ENCODE measurements at regions not wholly inside any gene's neighbourhood (a gene's known extent, or its start where the extent isn't known, plus 50 kb on each side); places are given as distances from the start of the nearest gene placed in this dataset.
A peak's percentile ranks its signal among the peaks of the same experiment; 100 is the strongest.
"Not testable (repeated sequence)": the region's sequence is repeated elsewhere in the genome, so short reads cannot be mapped to it uniquely, and the experiment has no call there.

DNA sequence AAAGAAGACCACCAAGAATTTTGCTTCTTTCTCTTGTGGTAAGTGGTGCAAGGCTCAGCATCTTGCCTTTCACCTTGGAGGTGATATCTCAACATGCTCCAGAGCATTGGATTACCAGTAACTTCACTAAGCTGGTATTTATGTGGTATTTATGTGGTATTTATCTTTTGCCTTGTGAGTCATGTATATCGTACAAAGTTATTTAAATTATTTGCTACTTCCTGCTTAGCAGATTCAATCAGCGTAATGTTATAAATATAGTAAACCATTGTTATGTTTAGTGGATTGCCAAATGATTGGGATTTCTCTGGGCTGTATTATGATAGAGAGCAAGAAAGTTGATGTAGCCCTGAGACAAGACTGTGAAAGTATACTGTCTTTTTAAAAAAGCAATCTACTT is 366.4 kb downstream of the IPO8 start:
- DNase-seq, result peak; percentile 81

DNA sequence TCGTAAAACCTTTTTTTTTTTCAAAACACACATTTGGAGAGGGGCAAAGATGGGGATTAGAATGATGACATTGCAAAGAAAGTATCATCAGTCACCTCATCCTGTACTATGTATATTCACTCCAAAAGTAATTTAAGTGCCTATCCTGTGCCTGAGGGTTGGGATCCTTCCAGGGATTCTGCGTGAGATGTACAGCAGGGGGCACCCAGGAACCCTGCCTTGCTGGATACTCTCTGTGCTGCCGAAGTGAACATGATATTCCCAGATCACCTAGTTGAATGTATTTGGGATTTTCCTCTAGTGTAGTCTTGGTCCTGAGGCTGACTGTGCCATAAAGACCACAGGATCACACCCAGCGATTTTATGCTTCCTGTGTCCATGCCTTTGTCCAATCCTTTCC is 372.7 kb downstream of the IPO8 start:
- DNase-seq, result no peak

DNA sequence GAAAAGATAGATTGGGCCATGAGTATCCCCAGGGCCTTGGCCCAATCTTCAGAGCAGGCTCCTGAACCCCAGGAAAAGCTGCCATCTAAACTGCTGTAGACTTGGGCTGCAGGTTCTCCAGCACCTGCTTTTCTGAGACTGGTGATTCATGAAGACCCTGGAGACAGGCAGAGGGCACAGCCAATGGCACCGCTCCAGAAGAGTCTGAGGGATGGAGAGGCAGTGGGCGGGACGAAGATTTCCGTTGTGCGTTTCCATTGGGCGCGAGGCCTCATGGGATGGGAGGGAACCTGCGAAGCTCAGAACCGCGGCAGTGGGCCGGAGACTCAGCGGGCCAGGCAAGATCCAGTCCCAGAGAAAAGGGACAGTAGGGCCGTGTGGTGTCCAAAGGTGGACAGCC is 375.1 kb downstream of the IPO8 start:
- no peak for DNase-seq

DNA sequence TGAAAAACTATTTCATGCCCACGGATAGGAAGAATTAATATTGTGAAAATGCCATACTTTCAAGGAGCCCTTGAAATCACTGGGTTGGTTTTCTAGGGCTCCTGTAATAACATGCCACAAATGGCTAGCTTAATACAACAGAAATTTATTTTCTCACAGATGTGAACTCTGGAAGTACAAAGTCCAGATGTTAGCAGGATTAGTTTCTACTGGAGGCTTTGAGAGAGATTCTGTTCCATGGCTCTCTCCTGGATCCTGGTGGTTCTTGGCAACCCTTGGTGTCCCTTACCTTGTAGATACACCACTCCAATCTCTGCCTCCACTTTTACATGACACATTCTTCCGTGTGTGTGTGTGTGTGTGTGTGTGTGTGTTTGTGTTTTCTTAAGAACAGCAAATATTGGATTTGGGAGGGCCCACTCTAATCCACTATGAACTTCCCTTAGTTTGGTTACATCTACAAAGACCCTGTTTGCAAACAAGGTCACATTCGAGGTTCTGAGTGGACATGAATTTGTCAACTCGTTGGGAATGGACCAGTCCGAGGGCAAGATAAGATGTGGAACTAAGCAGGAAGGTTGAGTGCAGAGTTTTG is 381.1 kb downstream of the IPO8 start:
- no peak for DNase-seq

DNA sequence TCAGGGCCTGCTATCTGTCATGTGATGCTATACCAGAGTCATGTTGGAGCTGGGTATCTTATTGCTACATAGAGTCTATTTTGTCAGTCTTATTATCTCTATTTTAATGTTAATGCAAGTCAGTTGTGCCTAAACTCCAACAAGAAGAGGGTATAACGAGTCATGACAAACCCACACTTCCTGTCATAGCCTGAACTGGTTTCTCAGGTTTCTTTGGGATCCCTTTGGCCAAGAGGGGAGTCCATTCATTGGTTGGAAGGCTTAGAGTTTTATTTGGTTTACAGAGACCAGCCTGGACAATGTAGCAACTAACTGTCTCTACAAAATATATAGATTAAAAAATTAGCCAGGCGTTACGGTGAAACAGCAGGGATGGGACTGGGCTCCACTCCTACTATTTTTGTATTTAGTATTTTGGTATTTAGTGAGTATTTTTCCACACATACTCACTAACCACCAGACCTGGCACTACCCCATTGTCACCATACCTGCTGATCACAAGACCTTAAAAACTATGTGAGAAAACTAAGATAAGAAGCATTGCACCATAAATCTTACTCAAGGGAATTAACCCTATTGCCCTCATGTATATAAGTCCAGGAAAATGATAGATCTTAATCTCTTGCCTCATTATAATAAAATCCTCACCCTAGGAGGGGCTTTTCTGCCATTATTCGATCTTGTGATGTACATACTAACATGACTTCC is 387.5 kb downstream of the IPO8 start:
- DNase-seq, result no peak

DNA sequence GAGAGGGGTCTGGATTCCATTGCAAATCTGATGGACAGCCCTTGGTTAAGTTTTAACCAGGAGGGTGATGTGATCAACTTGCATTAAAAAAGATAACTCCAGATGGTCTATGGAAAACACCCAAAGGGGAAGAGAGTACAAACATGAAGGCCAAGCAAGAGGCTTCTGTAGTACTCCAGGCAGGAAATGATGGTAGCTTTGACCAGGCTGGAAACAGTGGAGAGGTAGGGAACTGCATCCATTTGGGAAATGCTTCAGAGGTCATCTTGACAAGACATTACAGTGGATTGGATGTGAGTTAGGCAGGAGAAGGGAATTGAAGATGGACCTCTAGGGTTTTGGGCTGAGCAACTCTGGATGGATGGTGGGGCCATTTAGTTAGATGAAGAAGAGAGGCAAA is 391.1 kb downstream of the IPO8 start:
- no peak for DNase-seq

DNA sequence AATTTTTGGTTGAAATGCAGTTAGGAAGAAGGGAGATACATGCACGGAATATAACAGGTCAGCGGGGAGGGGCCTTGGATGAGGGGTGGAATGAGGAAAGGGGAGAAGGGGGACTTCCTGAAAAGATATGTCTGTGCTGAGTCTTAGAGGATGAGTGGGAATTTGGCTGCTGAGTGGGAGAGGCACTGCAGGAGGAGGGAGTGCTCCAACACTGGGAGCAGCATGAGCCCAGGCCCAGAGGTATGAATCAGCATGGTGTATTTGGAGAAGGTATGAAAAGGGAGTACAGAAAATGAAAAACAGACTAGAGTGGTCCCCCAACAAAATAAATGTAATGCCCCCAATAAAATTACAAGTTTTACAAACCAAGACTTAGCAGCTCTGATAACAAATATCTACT is 394.4 kb downstream of the IPO8 start:
- DNase-seq, result no peak

DNA sequence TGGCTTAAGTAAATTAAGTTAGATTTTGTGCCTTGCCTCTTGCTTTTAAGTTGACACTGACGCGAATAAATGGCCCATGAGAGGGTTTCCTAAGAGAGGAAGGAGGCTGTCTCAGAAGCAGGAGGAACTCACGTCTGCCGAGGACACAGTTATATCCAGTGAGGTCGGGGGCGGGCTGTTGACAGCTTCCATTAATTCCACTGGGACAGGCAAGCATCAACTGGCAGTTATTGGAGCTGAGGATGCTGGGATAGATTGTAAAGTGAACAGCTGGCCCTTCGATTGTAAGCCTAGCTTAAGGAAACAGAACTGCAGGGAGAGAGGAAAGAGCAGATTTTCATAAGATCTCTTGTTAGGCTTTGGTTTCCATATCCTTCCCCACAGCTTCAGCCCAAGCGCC is 399.2 kb downstream of the IPO8 start:
- no peak for DNase-seq

DNA sequence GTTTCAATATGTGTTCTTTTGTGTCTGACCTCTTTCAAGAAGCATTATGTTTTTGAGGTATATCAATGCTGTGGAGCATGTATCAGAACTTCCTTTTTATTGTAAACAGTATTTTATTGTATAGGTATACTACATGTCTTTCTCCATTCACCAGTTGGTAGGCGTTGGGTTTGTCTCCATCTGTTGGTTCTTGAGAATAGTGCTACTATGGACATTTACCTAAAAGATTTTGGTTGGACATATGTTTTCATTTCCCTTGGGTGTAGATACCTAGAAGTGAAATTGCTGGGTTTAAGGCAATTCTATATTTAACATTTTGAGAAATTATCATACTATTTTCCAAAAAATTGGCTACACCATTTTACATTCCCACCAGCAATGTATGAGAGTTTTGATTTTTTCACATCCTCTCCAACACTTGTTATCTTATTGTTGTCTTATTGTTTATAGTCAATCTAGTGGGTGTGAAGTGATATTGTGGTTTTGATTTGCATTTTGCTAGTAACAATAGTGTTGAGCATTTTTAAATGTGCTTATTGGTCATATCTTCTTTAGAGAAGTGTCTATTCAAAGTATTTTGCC is 409.2 kb downstream of the IPO8 start:
- peak; percentile 51 for DNase-seq

DNA sequence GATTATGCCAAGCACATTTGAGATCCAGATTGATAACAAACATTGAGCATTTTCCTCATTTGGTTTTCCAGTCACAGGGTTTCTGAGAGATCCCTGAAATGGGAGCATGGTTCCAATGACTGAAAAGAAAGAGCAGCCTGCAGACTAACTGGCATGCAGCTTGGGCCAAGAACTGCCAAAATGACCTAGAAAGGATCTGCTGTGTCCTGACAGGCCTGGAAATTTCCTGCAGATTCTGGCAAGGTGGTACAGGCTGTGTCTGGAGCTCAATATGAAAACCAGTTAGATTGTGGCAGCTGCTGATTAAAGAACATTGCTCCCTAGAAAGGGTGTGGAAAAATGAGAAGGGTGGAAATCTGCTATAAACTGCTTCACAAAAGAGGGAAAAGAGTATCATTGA is 417.3 kb downstream of the IPO8 start:
- no peak for DNase-seq

DNA sequence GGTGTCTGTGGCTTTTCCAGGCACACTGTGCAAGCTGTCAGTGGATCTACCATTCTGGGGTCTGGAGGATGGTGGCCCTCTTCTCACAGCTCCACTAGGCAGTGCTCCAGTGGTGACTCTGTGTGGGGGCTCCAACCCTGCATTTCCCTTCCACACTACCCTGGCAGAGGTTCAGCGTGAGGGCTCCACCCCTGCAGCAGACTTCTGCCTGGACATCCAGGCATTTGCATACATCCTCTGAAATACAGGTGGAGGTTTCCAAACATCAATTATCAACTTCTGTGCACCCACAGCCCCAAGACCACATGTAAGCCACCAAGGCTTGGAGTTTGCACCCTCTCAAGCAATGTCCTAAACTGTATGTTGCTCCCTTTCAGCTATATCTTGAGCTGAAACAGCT is 423.2 kb downstream of the IPO8 start:
- DNase-seq, result not testable (repeated sequence)

DNA sequence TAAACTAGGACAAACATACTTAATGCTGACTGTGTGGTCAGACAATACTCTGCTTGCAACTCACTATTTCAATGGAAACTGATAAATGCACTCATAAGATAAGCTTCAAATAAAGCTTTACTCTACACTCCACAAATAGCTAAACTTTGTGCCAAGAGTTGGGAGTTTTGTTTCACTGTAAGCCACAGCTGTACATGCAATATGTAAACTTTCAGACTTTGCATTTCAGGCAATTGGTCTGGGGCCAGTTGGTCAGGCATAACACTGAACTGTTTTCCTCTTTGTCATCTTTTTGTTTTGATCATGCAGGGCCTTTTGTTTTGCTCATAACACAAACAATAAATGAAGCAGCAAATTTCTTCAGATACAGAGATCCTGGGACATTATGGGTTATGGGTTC is 426.2 kb downstream of the IPO8 start:
- DNase-seq, result no peak

DNA sequence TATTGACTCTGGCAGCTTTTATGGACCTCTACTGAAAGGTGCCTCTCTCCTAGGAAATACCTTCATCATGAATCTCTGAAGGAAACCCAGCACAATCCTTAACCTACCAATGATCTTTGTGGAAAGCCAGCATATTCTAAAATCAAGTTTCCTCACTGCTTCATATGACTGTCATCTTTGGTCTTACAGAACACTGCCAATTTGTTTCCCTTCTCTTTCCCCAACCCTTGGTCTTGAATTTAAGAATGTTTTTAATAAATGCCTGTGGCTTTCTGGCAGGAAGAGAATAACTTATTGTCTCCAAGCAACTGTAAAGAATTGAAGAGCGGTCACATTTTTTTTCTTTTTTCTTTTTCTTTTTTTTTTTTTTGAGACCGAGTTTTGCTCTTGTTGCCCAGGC is 427.6 kb downstream of the IPO8 start:
- no peak for DNase-seq

DNA sequence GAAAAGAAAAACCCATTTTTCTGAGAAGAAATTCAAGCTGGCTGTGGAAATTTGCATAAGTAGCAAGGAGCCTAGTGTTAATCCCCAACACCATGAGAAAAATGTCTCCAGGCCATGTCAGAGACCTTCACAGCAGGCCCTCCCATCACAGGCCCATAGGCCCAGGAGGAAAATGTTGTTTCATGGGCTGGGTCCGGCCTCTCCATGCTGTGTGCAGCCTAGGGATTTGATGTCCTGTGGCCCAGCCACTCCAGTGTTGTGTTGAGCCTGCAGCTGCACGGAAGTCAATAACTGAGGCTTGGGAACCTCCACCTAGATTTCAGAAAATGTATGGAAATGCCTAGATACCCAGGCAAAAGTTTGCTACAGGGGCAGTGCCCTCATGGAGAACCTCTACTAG is 432.2 kb downstream of the IPO8 start:
- no peak for DNase-seq

DNA sequence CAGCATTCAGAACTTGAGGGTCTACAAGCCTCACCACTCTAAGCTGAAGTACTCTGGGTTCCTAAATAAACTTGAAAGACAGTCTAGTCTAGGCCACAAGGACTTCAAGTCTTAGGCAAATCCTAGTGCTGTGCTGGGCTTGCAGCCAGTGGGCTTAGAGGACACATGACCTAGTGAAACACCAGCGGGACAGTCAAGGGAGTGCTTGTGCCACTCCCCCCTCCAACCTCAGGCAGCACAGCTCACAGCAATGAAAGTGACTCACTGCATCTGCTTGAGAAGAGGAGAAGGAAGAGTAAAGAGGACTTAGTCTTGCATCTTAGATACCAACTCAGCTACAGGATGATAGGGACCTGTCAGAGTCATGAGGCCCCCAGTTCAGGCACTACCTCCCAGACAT is 438.1 kb downstream of the IPO8 start:
- peak; percentile 3 for DNase-seq

DNA sequence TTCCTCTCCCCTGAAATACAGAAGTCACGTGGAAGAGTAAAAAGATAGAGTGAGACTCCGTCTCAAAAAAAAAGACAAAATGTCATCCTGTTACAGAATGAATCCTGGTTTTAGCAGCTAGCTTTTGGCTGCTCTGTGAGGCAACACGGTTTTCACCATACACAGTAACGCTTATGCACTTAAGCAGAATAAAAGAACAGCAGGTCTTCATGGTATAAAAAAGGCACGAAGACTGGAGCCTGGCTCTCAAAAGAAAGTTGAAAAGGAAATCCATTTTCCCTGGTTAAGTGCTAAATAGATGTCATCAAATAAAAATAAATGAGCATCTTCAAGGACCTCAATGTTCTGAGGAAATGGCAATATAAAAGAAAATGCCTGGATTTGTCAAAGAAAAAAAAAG is 444.1 kb downstream of the IPO8 start:
- DNase-seq, result no peak

DNA sequence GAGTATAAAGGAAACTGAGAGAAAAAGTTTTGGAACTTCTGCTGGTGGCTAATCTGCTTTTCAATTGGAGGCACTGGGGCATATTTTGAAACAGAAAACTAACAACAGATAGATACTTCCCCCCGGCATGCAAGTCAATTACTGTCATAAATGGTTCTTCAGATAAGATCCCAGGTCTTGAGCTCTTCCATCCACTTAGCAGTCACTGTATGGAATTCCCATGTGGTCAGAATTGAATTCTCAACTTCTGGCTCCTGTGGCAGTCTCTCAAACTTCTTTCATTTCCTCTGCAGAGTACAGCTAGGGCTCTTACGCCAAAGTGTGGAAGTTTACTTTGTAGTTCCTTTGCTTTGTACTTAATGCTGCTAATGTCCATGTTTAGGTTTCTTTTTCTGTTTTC is 452.2 kb downstream of the IPO8 start:
- DNase-seq, result no peak

DNA sequence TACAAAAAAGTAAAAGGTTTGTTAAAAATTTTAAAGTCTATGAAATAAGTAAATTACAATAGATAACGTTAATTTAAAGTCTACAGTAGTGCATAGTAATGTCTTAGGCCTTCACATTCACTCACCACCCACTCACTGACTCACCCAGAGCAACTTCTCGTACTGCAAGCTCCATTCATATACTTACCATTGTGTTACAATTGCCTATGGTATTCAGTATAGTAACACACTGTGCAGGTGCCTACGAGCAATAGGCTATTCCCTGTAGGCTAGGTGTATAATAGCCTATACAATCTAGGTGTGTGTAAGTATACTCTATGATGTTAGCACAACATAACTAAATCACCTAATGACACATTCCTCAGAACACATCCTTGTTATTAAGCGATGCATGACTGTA is 435.3 kb upstream of the TMTC1 start:
- no peak for DNase-seq

DNA sequence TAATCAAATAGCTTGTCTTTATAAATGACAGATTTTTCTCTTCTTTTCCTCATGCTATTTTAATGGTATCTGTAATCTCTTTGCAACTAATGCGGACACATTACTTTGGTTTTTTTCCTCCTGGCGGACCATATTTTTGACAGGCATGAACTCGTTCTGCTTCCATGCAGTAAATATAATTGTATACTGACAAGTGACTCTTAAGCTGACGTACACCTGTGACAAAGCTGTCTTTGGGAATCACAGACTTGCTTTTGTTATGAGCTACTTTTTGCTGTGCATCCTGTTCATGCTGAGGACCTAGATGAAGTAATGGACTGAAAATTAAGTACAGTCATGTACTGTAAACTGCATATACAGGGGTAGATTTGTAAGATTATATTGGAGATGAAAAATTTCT is 434.3 kb upstream of the TMTC1 start:
- DNase-seq, result no peak

DNA sequence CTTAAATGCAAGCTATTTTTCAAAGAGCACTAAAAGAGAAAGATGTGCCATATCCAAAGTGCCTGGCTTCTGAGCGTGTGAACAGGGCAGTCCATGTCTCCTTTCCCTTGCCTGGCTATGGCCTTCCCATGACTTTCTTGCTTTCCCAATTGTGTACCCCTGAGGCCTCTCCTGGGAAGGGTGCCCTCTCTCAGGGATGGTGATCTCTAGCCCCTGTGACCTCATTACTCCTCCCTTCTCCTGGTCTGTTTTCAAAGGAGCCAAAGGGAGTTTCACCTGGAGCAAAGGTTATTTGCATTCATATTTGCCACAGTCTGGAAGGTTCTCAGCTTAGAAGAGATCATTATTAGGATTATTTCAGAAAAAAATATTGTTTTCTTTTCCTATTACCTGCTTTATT is 429.4 kb upstream of the TMTC1 start:
- no peak for DNase-seq

DNA sequence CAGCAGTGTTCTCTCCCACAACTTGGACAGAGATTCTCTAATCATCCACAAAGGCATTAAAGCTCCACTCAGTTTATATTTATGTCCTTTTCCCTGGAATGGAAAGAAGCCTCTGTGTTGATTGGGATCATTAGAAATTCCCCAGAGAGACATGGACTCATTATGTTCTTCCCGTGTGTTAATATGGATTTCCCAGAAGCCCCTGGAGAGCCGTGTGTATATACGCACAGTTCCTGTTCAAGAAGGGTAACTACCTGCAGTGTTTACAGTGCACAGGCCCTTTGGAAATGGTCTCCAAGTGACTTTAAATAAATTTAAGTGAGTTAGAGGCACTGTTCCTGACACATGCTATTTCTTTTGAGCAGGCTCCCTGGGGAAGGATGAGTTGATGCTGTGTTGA is 428.0 kb upstream of the TMTC1 start:
- DNase-seq, result no peak

DNA sequence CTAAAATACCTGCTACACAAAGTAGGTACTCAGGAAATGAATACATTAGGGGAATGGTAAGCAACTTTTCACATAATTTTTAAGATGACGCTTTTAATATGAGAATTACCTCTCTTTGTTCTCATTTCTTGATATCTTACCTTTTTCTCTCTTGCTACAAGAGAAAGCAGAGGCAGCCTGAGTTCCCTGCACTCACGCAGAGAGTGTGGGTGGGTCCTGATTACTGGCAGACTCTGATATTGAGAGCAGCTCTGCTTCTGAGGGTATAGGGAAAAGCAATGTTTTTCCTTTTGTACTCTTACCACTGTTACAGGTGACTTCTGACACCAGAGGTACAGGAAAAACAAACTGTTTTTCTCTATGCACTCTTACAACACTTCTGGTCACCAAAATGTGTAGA is 420.2 kb upstream of the TMTC1 start:
- no peak for DNase-seq

DNA sequence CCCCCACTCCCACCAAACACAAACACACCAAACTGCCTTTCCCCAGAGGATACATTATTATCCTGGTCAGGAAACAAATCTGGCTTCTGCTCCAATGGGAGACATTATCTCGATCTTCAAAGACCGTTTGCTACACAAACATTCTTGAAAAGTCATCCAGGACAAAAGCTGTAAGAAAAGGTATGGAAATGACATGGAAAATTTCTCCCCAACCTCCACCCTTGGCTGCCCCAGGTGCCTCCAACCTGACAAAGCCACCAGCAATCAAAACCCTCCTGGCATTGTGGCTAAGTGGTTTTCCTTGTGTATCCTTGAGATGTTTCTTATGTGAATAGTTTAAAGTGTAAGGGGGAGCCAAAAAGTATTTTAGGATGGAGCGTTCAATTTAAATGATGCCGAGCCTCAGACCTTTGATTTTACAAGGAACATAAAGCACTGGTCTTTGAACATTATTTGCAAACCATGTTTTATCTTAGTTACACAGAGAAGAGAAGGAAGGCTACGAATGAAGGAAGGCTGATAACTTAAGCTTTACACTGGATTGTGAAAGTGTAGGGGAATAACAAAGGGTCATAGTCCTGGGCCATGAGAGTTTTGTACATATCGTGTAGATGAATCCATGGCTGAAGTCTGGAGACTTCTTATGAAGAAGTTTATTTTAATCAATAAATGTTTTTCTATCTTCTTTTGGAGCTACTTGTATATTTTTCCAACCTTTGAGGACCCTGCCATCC is 418.9 kb upstream of the TMTC1 start:
- DNase-seq, result no peak

All from HCEC 1CT (cell line).